Breast epithelium (tissue), 3 donors: ENCODE measurements at regions not wholly inside any gene's neighbourhood (a gene's known extent, or its start where the extent isn't known, plus 50 kb on each side); places are given as distances from the start of the nearest gene placed in this dataset.

ENCODE experiments used
- CTCF ChIP-seq, 3 donors: fragments of 450-650 bp; IDR thresholded peaks; one replicate each; pipeline ENCODE4 v1.5.1; 2016 to 2017; ENCODE audit warnings: antibody characterized with exemption in 3 of 3, mild to moderate bottlenecking in 3 of 3, moderate library complexity in 3 of 3
- POLR2A ChIP-seq: fragments of 450-650 bp; IDR thresholded peaks from one replicate; pipeline ENCODE4 v1.6.1; 2016; ENCODE audit warnings: antibody characterized with exemption, mild to moderate bottlenecking, moderate library complexity

- TF ChIP-seq CTCF (IDR thresholded peaks at IDR 0.05), result no peak
- no peak for TF ChIP-seq POLR2A
These were observed 101.3 kb downstream of the TMX1 start for GRCh38 chr14:51341338-51341737.
